ENCODE measurements at regions not wholly inside any gene's neighbourhood (a gene's known extent, or its start where the extent isn't known, plus 50 kb on each side); places are given as distances from the start of the nearest gene placed in this dataset.

DNA sequence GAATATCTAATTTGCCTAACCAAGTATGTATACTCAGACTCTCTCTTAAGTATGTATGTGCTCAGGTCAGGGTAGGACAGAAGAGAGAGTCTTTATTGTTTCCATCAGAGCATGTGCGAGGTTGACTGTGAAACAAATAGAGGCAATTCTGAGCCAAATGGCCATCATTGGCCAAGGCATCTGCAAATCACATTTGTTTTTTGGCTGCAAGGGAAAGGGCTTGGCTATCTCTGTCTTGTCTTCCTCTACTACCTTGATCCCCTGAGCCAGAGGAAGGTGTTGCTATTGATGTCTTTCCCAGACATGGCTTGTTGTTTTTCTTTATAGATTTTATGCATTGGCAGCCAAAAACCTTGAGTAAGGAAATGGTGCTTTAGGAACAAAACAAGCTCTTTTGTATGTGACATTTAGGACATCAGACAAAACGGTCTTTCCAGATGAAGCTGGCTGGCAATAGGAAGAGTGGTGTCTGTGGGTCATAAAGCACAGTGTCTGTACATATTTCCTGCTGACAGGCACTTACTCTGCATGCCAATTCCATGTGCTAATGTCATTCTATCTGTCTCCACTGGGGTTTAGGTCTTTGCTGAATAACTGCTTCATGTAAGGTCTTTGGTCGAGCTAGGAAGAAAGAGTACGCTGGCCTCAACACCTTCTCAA is 163.3 kb downstream of the BRINP2 start:
- TF ChIP-seq, protein P1, sequence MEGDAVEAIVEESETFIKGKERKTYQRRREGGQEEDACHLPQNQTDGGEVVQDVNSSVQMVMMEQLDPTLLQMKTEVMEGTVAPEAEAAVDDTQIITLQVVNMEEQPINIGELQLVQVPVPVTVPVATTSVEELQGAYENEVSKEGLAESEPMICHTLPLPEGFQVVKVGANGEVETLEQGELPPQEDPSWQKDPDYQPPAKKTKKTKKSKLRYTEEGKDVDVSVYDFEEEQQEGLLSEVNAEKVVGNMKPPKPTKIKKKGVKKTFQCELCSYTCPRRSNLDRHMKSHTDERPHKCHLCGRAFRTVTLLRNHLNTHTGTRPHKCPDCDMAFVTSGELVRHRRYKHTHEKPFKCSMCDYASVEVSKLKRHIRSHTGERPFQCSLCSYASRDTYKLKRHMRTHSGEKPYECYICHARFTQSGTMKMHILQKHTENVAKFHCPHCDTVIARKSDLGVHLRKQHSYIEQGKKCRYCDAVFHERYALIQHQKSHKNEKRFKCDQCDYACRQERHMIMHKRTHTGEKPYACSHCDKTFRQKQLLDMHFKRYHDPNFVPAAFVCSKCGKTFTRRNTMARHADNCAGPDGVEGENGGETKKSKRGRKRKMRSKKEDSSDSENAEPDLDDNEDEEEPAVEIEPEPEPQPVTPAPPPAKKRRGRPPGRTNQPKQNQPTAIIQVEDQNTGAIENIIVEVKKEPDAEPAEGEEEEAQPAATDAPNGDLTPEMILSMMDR (IDR thresholded peaks at IDR 0.05; ENCODE audit: insufficient read depth, low read length, poor library complexity, severe bottlenecking) = no peak
- TF ChIP-seq EZH2phosphoT487 (conservative IDR thresholded peaks at IDR 0.05; ENCODE audit: low read length) = no peak

Data from SU-DHL-6 (cell line).